Liver (tissue), 3 donors: ENCODE measurements at regions not wholly inside any gene's neighbourhood (a gene's known extent, or its start where the extent isn't known, plus 50 kb on each side); places are given as distances from the start of the nearest gene placed in this dataset.

Experiments used
- ATF3 ChIP-seq: IDR thresholded peaks from 2 replicates; pipeline ENCODE4 v1.6.1; 2016; ENCODE audit warnings: antibody characterized with exemption
- CTCF ChIP-seq: fragments of 150-350 bp; IDR thresholded peaks from 2 replicates; pipeline ENCODE4 v1.5.1; 2017; ENCODE audit warnings: improper control_type of control experiment, low read depth, low read length; ENCODE audit not compliant: missing input control
- JUND ChIP-seq, 2 donors: IDR thresholded peaks; 2 replicates each; pipeline ENCODE4 v1.6.1; 2016; ENCODE audit warnings: antibody characterized with exemption in 2 of 2
- RAD21 ChIP-seq, 2 donors: IDR thresholded peaks; 2 replicates each; pipeline ENCODE4 v1.6.1; 2016; ENCODE audit warnings: antibody characterized with exemption in 2 of 2, mild to moderate bottlenecking in 2 of 2
- RXRA ChIP-seq, 2 donors: IDR thresholded peaks; 2 replicates each; pipeline ENCODE4 v1.6.1; 2017 to 2018; ENCODE audit warnings: antibody characterized with exemption in 2 of 2, mild to moderate bottlenecking in 1 of 2
- SP1 ChIP-seq: IDR thresholded peaks from 2 replicates; pipeline ENCODE4 v1.6.1; 2018; ENCODE audit warnings: antibody characterized with exemption, mild to moderate bottlenecking
- TAF1 ChIP-seq: conservative IDR thresholded peaks from 2 replicates; pipeline ENCODE4 v1.6.1; 2016; ENCODE audit warnings: antibody characterized with exemption, mild to moderate bottlenecking
- YY1 ChIP-seq: IDR thresholded peaks from 2 replicates; pipeline ENCODE4 v1.6.1; 2016; ENCODE audit warnings: antibody characterized with exemption, mild to moderate bottlenecking
- ZBTB33 ChIP-seq: IDR thresholded peaks from 2 replicates; pipeline ENCODE4 v1.6.1; 2016; ENCODE audit warnings: antibody characterized with exemption
- TF ChIP-seq, protein P1 (sequence below): IDR thresholded peaks from 2 replicates; pipeline ENCODE4 v1.6.1; 2016; ENCODE audit warnings: antibody characterized with exemption, mild to moderate bottlenecking
- TF ChIP-seq, protein P2 (sequence below): IDR thresholded peaks from 2 replicates; pipeline ENCODE4 v1.6.1; 2016; ENCODE audit warnings: antibody characterized with exemption
- donor health status: healthy.
- donor health status: healthy.

GRCh38 chr9:96033896-96034295, 158.4 kb downstream of the ERCC6L2 start:
- TF ChIP-seq CTCF, result no peak
- TF ChIP-seq, protein P1, sequence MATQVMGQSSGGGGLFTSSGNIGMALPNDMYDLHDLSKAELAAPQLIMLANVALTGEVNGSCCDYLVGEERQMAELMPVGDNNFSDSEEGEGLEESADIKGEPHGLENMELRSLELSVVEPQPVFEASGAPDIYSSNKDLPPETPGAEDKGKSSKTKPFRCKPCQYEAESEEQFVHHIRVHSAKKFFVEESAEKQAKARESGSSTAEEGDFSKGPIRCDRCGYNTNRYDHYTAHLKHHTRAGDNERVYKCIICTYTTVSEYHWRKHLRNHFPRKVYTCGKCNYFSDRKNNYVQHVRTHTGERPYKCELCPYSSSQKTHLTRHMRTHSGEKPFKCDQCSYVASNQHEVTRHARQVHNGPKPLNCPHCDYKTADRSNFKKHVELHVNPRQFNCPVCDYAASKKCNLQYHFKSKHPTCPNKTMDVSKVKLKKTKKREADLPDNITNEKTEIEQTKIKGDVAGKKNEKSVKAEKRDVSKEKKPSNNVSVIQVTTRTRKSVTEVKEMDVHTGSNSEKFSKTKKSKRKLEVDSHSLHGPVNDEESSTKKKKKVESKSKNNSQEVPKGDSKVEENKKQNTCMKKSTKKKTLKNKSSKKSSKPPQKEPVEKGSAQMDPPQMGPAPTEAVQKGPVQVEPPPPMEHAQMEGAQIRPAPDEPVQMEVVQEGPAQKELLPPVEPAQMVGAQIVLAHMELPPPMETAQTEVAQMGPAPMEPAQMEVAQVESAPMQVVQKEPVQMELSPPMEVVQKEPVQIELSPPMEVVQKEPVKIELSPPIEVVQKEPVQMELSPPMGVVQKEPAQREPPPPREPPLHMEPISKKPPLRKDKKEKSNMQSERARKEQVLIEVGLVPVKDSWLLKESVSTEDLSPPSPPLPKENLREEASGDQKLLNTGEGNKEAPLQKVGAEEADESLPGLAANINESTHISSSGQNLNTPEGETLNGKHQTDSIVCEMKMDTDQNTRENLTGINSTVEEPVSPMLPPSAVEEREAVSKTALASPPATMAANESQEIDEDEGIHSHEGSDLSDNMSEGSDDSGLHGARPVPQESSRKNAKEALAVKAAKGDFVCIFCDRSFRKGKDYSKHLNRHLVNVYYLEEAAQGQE, result no peak
- no peak for TF ChIP-seq RXRA (IDR thresholded peaks at IDR 0.05)
- TF ChIP-seq SP1, result no peak
- TF ChIP-seq ATF3, result no peak
- TF ChIP-seq JUND (IDR thresholded peaks at IDR 0.05), result no peak
- no peak for TF ChIP-seq TAF1
- no peak for TF ChIP-seq ZBTB33
- TF ChIP-seq YY1, result no peak
- TF ChIP-seq RAD21 (IDR thresholded peaks at IDR 0.05), result no peak
- TF ChIP-seq, protein P2, sequence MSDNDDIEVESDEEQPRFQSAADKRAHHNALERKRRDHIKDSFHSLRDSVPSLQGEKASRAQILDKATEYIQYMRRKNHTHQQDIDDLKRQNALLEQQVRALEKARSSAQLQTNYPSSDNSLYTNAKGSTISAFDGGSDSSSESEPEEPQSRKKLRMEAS, result no peak
